Tibial nerve (tissue), 4 donors: ENCODE measurements at regions not wholly inside any gene's neighbourhood (a gene's known extent, or its start where the extent isn't known, plus 50 kb on each side); places are given as distances from the start of the nearest gene placed in this dataset.
A peak's percentile ranks its signal among the peaks of the same experiment; 100 is the strongest.
"Not testable (repeated sequence)": the region's sequence is repeated elsewhere in the genome, so short reads cannot be mapped to it uniquely, and the experiment has no call there.

Experiments used
- DNase-seq, 2 donors: peaks; one replicate each; pipeline ENCODE4 v3.0.0-alpha.2; 2019; ENCODE audit warnings: low spot score in 2 of 2
- H3K27ac ChIP-seq, 4 donors: fragments of 200-600 bp; sonication (generic) in 3 of 4; one replicate each; pipeline ENCODE4 v1.5.1; 2017 to 2019; ENCODE audit warnings: mild to moderate bottlenecking in 1 of 4
- H3K27me3 ChIP-seq, 2 donors: fragments of 200-600 bp; sonication (generic) in 1 of 2; one replicate each; pipeline versions ENCODE4 v1.5.1 to v1.6.0; 2017 to 2019
- H3K36me3 ChIP-seq, 3 donors: fragments of 200-600 bp; sonication (generic); one replicate each; pipeline ENCODE4 v1.5.1; 2018 to 2019
- H3K4me1 ChIP-seq, 4 donors: fragments of 200-600 bp; sonication (generic) in 3 of 4; one replicate each; pipeline ENCODE4 v1.5.1; 2017 to 2019
- H3K4me3 ChIP-seq, 4 donors: fragments of 200-600 bp; sonication (generic) in 3 of 4; one replicate each; pipeline ENCODE4 v1.5.1; 2017 to 2019; ENCODE audit warnings: mild to moderate bottlenecking in 1 of 4, moderate library complexity in 1 of 4
- H3K9me3 ChIP-seq, 4 donors: fragments of 200-600 bp; sonication (generic) in 3 of 4; one replicate each; pipeline ENCODE4 v1.5.1; 2017 to 2019
- CTCF ChIP-seq, 5 experiments: fragments of 200-600 bp in 3 of 5; fragments of 450-650 bp in 2 of 5; sonication (generic) in 3 of 5; IDR thresholded peaks; one replicate each; pipeline ENCODE4 v1.5.1; 2016 to 2019; ENCODE audit warnings: antibody characterized with exemption in 5 of 5, mild to moderate bottlenecking in 3 of 5, moderate library complexity in 2 of 5
- EP300 ChIP-seq, 2 donors: sonication (generic); formaldehyde crosslinking; IDR thresholded peaks; one replicate each; pipeline ENCODE4 v1.6.1; 2017; ENCODE audit warnings: antibody characterized with exemption in 2 of 2, mild to moderate bottlenecking in 1 of 2
- POLR2A ChIP-seq, 2 donors: fragments of 450-650 bp; IDR thresholded peaks; one replicate each; pipeline ENCODE4 v1.6.1; 2017; ENCODE audit warnings: antibody characterized with exemption in 2 of 2, mild to moderate bottlenecking in 2 of 2, moderate library complexity in 2 of 2
- WGBS, 2 donors: methylation state at CpG; one replicate each; pipeline ENCODE4 v1.1.5; 2018; 5-methylcytosine and 5-hydroxymethylcytosine counted together

GRCh38 chr14:50031602-50032313 is 84.6 kb downstream of the VCPKMT start:
- H3K4me3 ChIP-seq = no peak overlapping the region
- peak in 1 of 2 donors; percentile 45 for DNase-seq
- H3K9me3 ChIP-seq = no peaks in the 10 kb centered on the region
- H3K27me3 ChIP-seq = no peaks in the 10 kb centered on the region
- H3K4me1 ChIP-seq = peaks cover 0 to 11% (median 1%) of the 10 kb centered on the region in 4 donors
- WGBS, 2 donors = 69 to 76% methylated on average over 4 of the region's 4 CpGs
- peak overlapping the region in 2 of 4 donors; percentile 29 to 68 for H3K27ac ChIP-seq
- TF ChIP-seq CTCF (IDR thresholded peaks at IDR 0.05) = no peak
- no peak for TF ChIP-seq EP300 (IDR thresholded peaks at IDR 0.05)
- TF ChIP-seq POLR2A (IDR thresholded peaks at IDR 0.05) = no peak
- no peaks in the 10 kb centered on the region for H3K36me3 ChIP-seq

DNA sequence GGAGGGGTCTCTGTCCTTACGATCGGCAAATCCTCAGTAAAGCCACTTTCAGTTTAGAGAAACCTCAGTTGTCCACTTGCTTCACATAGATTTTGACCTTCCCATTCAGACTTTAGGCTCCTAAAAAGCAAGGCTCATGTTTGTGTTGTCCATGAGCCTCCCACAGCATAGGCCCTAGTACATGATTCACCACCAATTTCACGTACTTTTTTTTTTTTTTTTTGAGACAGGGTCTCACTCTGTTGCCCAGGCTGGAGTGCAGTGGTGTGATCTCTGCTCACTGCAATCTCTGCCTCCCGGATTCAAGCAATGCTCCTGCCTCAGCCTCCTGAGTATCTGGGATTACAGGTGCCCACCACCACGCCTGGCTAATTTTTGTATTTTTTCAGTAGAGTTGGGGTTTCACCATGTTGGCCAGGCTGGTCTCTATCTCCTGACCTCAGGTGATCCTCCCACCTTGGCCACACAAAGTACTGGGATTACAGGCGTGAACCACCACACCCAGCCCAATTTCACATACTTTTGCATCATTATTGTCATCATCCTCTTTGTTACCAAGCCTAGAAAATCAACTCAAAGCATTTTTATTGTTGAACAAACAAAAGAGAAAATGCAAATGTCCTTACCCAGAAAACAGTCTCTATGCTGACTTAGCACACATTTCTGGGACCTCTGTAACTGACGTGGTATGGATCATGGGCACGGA is 83.8 kb downstream of the VCPKMT start:
- not testable (repeated sequence) for H3K27me3 ChIP-seq, H3K36me3 ChIP-seq, H3K9me3 ChIP-seq, DNase-seq, H3K4me3 ChIP-seq
- Histone ChIP-seq H3K4me1 (peaks cover 0 to 12% (median 1%) of the 10 kb centered on the region in 4 donors), H3K27ac (peak overlapping the region in 2 of 4 donors; percentile 29 to 68)
- 81 to 92% methylated on average over 8 of the region's 8 CpGs for WGBS, 2 donors

GRCh38 chr14:50035214-50035613 is 81.2 kb downstream of the VCPKMT start:
- H3K27ac ChIP-seq = no peak overlapping the region
- H3K4me1 ChIP-seq = peaks cover 0 to 29% (median 4%) of the 10 kb centered on the region in 4 donors
- 76 to 100% methylated on average over 1 of the region's 1 CpG for WGBS, 2 donors
- H3K9me3 ChIP-seq = no peaks in the 10 kb centered on the region
- no peaks in the 10 kb centered on the region for H3K36me3 ChIP-seq
- no peak for DNase-seq
- H3K4me3 ChIP-seq = no peak overlapping the region
- no peaks in the 10 kb centered on the region for H3K27me3 ChIP-seq
- TF ChIP-seq CTCF (IDR thresholded peaks at IDR 0.05) (no peak), EP300 (IDR thresholded peaks at IDR 0.05) (peak in 1 of 2 donors; percentile 6)

DNA sequence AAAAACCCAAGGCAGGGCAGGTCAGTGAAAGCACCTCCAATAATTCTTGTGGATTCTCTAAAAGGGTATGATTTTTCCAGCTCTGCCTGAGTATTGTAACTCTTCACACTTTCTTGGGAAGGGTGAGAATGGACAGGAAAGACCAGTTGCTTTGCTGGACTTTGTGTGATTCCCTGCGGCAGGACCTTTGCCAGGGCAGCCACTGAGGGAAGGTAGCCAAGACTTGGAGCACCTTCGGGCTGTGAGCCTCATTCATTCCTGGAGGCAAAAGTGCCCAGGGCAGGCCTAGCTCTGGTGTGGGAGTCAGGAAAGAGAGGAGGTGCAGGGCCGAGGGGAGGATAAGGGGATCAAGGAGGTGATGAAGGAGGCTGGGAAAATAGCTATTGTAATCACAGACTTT is 80.2 kb downstream of the VCPKMT start:
- H3K4me3 ChIP-seq = no peak overlapping the region
- H3K4me1 ChIP-seq = peaks cover 0 to 37% (median 8%) of the 10 kb centered on the region in 4 donors
- TF ChIP-seq EP300 (IDR thresholded peaks at IDR 0.05) (no peak), CTCF (IDR thresholded peaks at IDR 0.05) (no peak), POLR2A (IDR thresholded peaks at IDR 0.05) (no peak)
- no peaks in the 10 kb centered on the region for H3K36me3 ChIP-seq
- H3K27ac ChIP-seq = peak overlapping the region in 1 of 4 donors; percentile 37
- H3K27me3 ChIP-seq = no peaks in the 10 kb centered on the region
- no peak for DNase-seq
- H3K9me3 ChIP-seq = no peaks in the 10 kb centered on the region
- WGBS, 2 donors = 58 to 67% methylated on average over 3 of the region's 3 CpGs

DNA sequence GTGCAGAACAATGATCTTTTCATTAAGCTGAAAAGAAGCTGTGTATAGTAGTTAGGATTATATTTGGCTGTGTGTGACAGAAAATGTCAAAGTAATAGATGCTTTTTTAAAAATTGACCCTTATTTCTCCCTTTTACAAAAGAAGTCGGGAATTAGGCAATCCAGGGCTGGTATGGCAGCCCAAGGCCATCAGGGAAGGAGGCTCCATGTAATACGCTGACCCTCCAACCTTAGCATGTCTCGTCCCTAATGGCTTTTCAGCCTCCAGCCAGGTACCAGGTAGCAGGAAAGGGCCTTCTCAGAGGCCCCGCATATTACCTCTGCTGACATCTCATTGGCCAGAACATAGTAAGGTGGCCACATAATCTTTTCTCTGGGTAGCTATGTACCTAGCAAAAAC is 79.7 kb downstream of the VCPKMT start:
- H3K4me1 ChIP-seq = peaks cover 0 to 38% (median 8%) of the 10 kb centered on the region in 4 donors
- TF ChIP-seq CTCF (IDR thresholded peaks at IDR 0.05) = no peak
- no peak for TF ChIP-seq POLR2A (IDR thresholded peaks at IDR 0.05)
- no peak for TF ChIP-seq EP300 (IDR thresholded peaks at IDR 0.05)
- H3K36me3 ChIP-seq = no peaks in the 10 kb centered on the region
- H3K27me3 ChIP-seq = no peaks in the 10 kb centered on the region
- 85 to 86% methylated on average over 4 of the region's 4 CpGs for WGBS, 2 donors
- H3K9me3 ChIP-seq = no peaks in the 10 kb centered on the region
- no peak overlapping the region for H3K4me3 ChIP-seq
- H3K27ac ChIP-seq = no peak overlapping the region
- DNase-seq = no peak
